Activated CD8-positive, alpha-beta T cell treated with anti-CD3 and anti-CD28 coated beads for 36 hours (primary cell): ENCODE measurements at regions not wholly inside any gene's neighbourhood (a gene's known extent, or its start where the extent isn't known, plus 50 kb on each side); places are given as distances from the start of the nearest gene placed in this dataset.

Experiments
- ATAC-seq: fragments of 200-7000 bp; cut with Tn5 transposase; one replicate; pipeline ENCODE4 v1.10.0; 2021; ENCODE audit warnings: mild to moderate bottlenecking, moderate library complexity
- CTCF ChIA-PET: fragments of 350-600 bp; sonication (Branson Sonifier 250); formaldehyde crosslinking; loops from one replicate; lab custom pipeline; 2021; ENCODE audit warnings: antibody characterized with exemption; lab: Charles Lee
- POLR2A ChIA-PET: fragments of 350-600 bp; sonication (Branson Sonifier 250); formaldehyde crosslinking; loops from one replicate; lab custom pipeline; 2021; ENCODE audit warnings: antibody characterized with exemption; lab: Charles Lee
- DNase-seq: peaks from one replicate; pipeline ENCODE4 v3.0.0-alpha.2; 2020
- H3K27ac Mint-ChIP-seq: one replicate; pipeline ENCODE4 v1.8.0; 2021; ENCODE audit warnings: mild to moderate bottlenecking, mixed read lengths
- H3K27me3 Mint-ChIP-seq: one replicate; pipeline ENCODE4 v1.8.0; 2021; ENCODE audit warnings: mixed read lengths
- H3K36me3 Mint-ChIP-seq: one replicate; pipeline ENCODE4 v1.8.0; 2021; ENCODE audit warnings: low read depth, mixed read lengths
- H3K4me1 Mint-ChIP-seq: one replicate; pipeline ENCODE4 v1.8.0; 2021; ENCODE audit warnings: low read depth, mixed read lengths
- H3K4me3 Mint-ChIP-seq: one replicate; pipeline ENCODE4 v1.8.0; 2021; ENCODE audit warnings: mild to moderate bottlenecking, moderate library complexity, mixed read lengths
- H3K9me3 Mint-ChIP-seq: one replicate; pipeline ENCODE4 v1.8.0; 2021; ENCODE audit warnings: mixed read lengths
- CTCF ChIP-seq: fragments of 200-600 bp; IDR thresholded peaks from one replicate; pipeline ENCODE4 v1.8.0; 2022; ENCODE audit warnings: antibody characterized with exemption, mild to moderate bottlenecking
- intact Hi-C: fragments of 100-400 bp; cut with micrococcal nuclease; formaldehyde crosslinking; loops from one replicate; pipeline ENCODE4 v1.10.0; 2022

DNA sequence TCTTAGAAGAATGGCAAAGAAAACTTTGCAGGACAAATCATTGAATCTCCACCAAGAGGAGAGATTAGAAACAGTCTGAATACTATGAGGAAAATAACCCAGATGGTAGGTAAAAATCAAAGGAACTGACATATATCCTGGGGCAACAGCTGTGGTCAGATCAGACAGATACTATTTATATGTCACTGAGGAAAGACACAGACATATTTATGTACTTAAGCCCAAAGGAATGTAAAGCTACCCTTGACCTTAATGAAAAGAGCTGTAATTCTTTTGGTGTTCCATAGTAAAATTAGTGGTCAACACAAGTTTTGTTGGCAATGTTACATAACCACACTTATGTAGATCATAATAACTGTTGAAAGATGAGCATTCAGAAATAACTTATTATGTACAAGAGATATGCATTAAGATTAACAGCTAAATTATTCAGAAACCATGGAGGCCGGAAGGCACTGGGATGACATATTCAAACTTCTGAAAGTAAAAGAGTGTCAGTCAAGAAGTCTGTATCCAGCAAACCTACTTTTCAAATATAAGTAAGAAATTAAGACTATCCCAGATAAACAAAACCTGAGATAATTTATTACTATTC is 166.1 kb upstream of the SAMSN1 start:
- Mint-ChIP-seq H3K4me3 (no peak overlapping the region), H3K27me3 (no peaks in the 10 kb centered on the region), H3K9me3 (peaks cover 22% of the 10 kb centered on the region), H3K4me1 (no peaks in the 10 kb centered on the region), H3K27ac (no peak overlapping the region), H3K36me3 (peaks cover 2% of the 10 kb centered on the region)
- no peak for ATAC-seq
- no peak for DNase-seq
- TF ChIP-seq CTCF, result no peak
- ChIA-PET CTCF (no interaction called here), POLR2A (no interaction called here)
- intact Hi-C loops, result no loop called here

- CTCF ChIA-PET, result no interaction called here
- peaks cover 2% of the 10 kb centered on the region for H3K36me3 Mint-ChIP-seq
- DNase-seq (no peak), ATAC-seq (no peak)
- H3K9me3 Mint-ChIP-seq, result peaks cover 22% of the 10 kb centered on the region
- no peaks in the 10 kb centered on the region for H3K27me3 Mint-ChIP-seq
- no peak for TF ChIP-seq CTCF
- H3K4me1 Mint-ChIP-seq, result no peaks in the 10 kb centered on the region
- H3K4me3 Mint-ChIP-seq, result no peak overlapping the region
- POLR2A ChIA-PET, result interaction anchor here (0.6 kb wide), 1 partner anchor 11 kb away, joined by 3 read pairs; no protein-coding TSS in a partner anchor
- intact Hi-C loops, result no loop called here
- H3K27ac Mint-ChIP-seq, result no peak overlapping the region
Observed at GRCh38 chr21:14711287-14711686, 165.2 kb upstream of the SAMSN1 start.

DNA sequence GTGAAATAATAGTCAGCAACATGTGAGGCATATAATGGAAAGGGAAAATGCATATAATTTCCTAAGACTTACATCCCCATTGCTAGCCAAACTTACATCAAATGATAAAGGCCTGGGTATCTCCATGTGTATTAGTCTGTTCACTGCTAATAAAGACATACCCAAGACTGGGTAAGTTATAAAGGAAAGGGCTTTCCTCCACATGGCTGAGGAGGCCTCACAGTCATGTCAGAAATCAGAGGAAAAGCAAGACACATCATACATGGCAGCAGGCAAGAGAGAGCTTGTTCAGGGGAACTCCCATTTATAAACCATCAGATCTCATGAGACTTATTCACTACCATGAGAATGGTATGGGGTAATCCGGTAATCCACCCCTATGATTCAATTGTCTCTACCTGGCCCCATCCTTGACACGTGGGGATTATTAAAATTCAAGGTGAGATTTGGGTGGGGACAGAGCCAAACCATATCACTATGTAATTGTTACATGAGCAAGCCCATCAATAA is 161.5 kb upstream of the SAMSN1 start:
- intact Hi-C loops, result no loop called here
- Mint-ChIP-seq H3K9me3 (peaks cover 15% of the 10 kb centered on the region), H3K36me3 (no peaks in the 10 kb centered on the region), H3K27ac (no peak overlapping the region), H3K27me3 (no peaks in the 10 kb centered on the region), H3K4me3 (no peak overlapping the region), H3K4me1 (no peaks in the 10 kb centered on the region)
- CTCF ChIA-PET, result no interaction called here
- DNase-seq, result no peak
- TF ChIP-seq CTCF, result no peak
- no peak for ATAC-seq
- POLR2A ChIA-PET, result no interaction called here

DNA sequence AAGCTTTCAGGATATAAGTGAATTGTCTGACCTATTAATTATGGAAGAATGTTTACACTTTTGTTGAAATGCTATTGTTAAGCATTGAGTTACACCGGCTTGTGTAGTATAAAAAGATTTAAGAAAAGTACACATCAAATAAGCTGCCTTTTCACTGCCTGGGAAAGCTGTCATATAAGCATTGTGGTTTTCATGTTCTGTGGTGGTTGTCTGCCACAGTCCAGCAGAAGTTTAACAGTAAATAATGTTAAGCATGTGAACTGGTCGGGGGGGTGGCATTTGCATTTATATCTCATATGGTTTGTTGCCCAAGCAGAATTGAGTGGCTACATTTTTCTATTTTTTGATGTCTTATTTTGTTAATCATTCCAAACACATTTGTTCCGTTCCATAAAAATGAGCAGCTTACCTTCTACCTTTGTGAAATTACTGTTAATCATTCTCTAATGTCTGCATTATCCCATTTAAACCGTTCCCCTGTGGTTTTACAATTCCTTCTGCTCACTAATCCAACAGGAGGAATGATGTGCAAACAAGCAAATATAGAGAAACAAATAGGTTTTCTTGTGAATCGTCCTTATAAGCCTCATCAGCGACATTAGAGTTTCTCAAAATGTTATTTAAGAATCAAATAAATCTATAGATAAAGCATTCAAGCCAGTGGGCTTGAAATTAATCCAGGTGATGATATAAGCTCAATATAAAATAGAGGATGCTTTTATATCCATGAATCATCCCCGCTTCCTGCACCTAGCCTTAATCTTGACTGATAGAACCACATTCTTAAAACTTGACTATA is 160.8 kb upstream of the SAMSN1 start:
- TF ChIP-seq CTCF, result no peak
- no peaks in the 10 kb centered on the region for H3K36me3 Mint-ChIP-seq
- DNase-seq (no peak), ATAC-seq (no peak)
- no peak overlapping the region for H3K27ac Mint-ChIP-seq
- CTCF ChIA-PET, result interaction anchor here (0.8 kb wide), 1 partner anchor 15 kb away, joined by 3 read pairs; no protein-coding TSS in a partner anchor
- peaks cover 9% of the 10 kb centered on the region for H3K9me3 Mint-ChIP-seq
- H3K4me3 Mint-ChIP-seq, result no peak overlapping the region
- POLR2A ChIA-PET, result no interaction called here
- H3K27me3 Mint-ChIP-seq, result no peaks in the 10 kb centered on the region
- intact Hi-C loops, result no loop called here
- no peaks in the 10 kb centered on the region for H3K4me1 Mint-ChIP-seq
